Transverse colon (tissue), 4 donors: ENCODE measurements at regions not wholly inside any gene's neighbourhood (a gene's known extent, or its start where the extent isn't known, plus 50 kb on each side); places are given as distances from the start of the nearest gene placed in this dataset.
A peak's percentile ranks its signal among the peaks of the same experiment; 100 is the strongest.

ENCODE experiments used
- DNase-seq: peaks from one replicate; pipeline ENCODE4 v3.0.0-alpha.2; 2019
- H3K27ac ChIP-seq, 4 donors: fragments of 200-600 bp; sonication (generic); 2 replicates each; pipeline ENCODE4 v1.5.1; 2016 to 2018; ENCODE audit warnings: inconsistent platforms in 4 of 4
- H3K27me3 ChIP-seq: fragments of 200-600 bp; sonication (generic); 2 replicates; pipeline ENCODE4 v1.5.1; 2017; ENCODE audit warnings: inconsistent platforms
- H3K36me3 ChIP-seq, 4 donors: fragments of 200-600 bp; sonication (generic); 2 replicates each; pipeline ENCODE4 v1.5.1; 2017 to 2019; ENCODE audit warnings: inconsistent platforms in 4 of 4
- H3K4me1 ChIP-seq, 4 donors: fragments of 200-600 bp; sonication (generic); 2 replicates each; pipeline ENCODE4 v1.5.1; 2017 to 2020; ENCODE audit warnings: inconsistent platforms in 4 of 4
- H3K4me3 ChIP-seq, 4 donors: fragments of 200-600 bp; sonication (generic); 1 replicate in 1 of 4; 2 replicates in 3 of 4; pipeline versions ENCODE4 v1.5.1 to v1.6.1; 2017 to 2019; ENCODE audit warnings: inconsistent platforms in 4 of 4
- H3K9me3 ChIP-seq, 2 donors: fragments of 200-600 bp; sonication (generic); 2 replicates each; pipeline ENCODE4 v1.5.1; 2017 to 2019; ENCODE audit warnings: inconsistent platforms in 2 of 2
- EP300 ChIP-seq: sonication (generic); formaldehyde crosslinking; IDR thresholded peaks from one replicate; pipeline ENCODE4 v1.6.1; 2017; ENCODE audit warnings: antibody characterized with exemption, low read depth
- POLR2A ChIP-seq: fragments of 450-650 bp; IDR thresholded peaks from one replicate; pipeline ENCODE4 v1.6.1; 2016; ENCODE audit warnings: antibody characterized with exemption, mild to moderate bottlenecking, moderate library complexity
- POLR2AphosphoS5 ChIP-seq, 3 donors: sonication (generic); formaldehyde crosslinking; IDR thresholded peaks; one replicate each; pipeline ENCODE4 v1.6.1; 2016; ENCODE audit warnings: antibody characterized with exemption in 3 of 3
- WGBS, 2 donors: methylation state at CpG; one replicate each; pipeline ENCODE4 v1.1.5; 2018; ENCODE audit warnings: low coverage in 1 of 2; 5-methylcytosine and 5-hydroxymethylcytosine counted together
- in situ Hi-C, 4 donors: fragments of 200-750 bp; cut with MboI; loops; one replicate each; pipeline versions ENCODE4 v1.15.0 to v1.15.1; 2017; ENCODE audit warnings: low sequenced_read_pairs in 3 of 4, low pct_ligation_motif_present in 1 of 4, low pct_unique_long_range_greater_than_20kb in 1 of 4
- intact Hi-C: fragments of 100-400 bp; cut with DNase I; formaldehyde crosslinking; loops from one replicate; pipeline ENCODE4 v1.15.1; 2023; ENCODE audit warnings: low total_unique reads
- TF ChIP-seq, protein P1 (sequence below), 5 experiments: fragments of 200-600 bp in 3 of 5; fragments of 450-650 bp in 2 of 5; sonication (generic) in 3 of 5; IDR thresholded peaks; 1 replicate in 2 of 5; 2 replicates in 3 of 5; pipeline ENCODE4 v1.5.1; 2016 to 2017; ENCODE audit warnings: antibody characterized with exemption in 5 of 5, inconsistent platforms in 3 of 5, mild to moderate bottlenecking in 2 of 5, moderate library complexity in 1 of 5

DNA sequence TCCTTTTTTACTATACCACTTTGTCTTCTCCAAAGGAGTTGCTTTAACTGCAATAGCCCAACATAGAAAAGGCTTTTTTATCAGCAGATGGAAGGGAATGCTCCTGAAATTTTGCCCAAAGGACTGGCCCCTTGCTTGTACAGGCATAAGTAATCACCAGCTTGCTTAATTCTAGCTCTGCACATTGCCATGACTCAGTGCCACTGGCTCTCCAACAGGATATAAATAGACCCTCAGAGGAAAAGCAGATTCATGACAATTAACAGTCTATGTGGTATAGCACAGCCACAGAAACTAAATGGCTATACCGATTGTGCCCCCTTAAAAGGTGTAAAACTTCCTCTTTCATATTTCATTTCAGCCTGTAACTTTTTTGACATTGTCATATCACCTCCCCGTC, 227.0 kb downstream of the ZNF608 start:
- Histone ChIP-seq H3K36me3 (no peaks in the 10 kb centered on the region), H3K27ac (no peak overlapping the region), H3K4me3 (no peak overlapping the region), H3K4me1 (peaks cover 0 to 14% (median 0%) of the 10 kb centered on the region in 4 donors), H3K27me3 (no peaks in the 10 kb centered on the region), H3K9me3 (no peaks in the 10 kb centered on the region)
- no peak for DNase-seq
- intact Hi-C loops, result no loop called here
- in situ Hi-C loops, result no loop called here
- 35 to 41% methylated on average over 2 of the region's 2 CpGs for WGBS, 2 donors
- no peak for TF ChIP-seq POLR2A
- TF ChIP-seq POLR2AphosphoS5 (IDR thresholded peaks at IDR 0.05), result peak in 1 of 3 donors; percentile 20

- Histone ChIP-seq H3K9me3 (no peaks in the 10 kb centered on the region), H3K27ac (no peak overlapping the region), H3K4me3 (no peak overlapping the region), H3K36me3 (no peaks in the 10 kb centered on the region), H3K27me3 (no peaks in the 10 kb centered on the region), H3K4me1 (peaks cover 0 to 14% (median 0%) of the 10 kb centered on the region in 4 donors)
- TF ChIP-seq, protein P1, sequence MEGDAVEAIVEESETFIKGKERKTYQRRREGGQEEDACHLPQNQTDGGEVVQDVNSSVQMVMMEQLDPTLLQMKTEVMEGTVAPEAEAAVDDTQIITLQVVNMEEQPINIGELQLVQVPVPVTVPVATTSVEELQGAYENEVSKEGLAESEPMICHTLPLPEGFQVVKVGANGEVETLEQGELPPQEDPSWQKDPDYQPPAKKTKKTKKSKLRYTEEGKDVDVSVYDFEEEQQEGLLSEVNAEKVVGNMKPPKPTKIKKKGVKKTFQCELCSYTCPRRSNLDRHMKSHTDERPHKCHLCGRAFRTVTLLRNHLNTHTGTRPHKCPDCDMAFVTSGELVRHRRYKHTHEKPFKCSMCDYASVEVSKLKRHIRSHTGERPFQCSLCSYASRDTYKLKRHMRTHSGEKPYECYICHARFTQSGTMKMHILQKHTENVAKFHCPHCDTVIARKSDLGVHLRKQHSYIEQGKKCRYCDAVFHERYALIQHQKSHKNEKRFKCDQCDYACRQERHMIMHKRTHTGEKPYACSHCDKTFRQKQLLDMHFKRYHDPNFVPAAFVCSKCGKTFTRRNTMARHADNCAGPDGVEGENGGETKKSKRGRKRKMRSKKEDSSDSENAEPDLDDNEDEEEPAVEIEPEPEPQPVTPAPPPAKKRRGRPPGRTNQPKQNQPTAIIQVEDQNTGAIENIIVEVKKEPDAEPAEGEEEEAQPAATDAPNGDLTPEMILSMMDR (IDR thresholded peaks at IDR 0.05), result no peak
- TF ChIP-seq EP300, result no peak
- TF ChIP-seq POLR2AphosphoS5 (IDR thresholded peaks at IDR 0.05), result no peak
- TF ChIP-seq POLR2A, result no peak
- in situ Hi-C loops, result no loop called here
- DNase-seq, result no peak
- WGBS, 2 donors, result 72 to 83% methylated on average over 2 of the region's 2 CpGs
- intact Hi-C loops, result no loop called here
Measured at GRCh38 chr5:124516567-124516966, 229.9 kb downstream of the ZNF608 start.

DNA sequence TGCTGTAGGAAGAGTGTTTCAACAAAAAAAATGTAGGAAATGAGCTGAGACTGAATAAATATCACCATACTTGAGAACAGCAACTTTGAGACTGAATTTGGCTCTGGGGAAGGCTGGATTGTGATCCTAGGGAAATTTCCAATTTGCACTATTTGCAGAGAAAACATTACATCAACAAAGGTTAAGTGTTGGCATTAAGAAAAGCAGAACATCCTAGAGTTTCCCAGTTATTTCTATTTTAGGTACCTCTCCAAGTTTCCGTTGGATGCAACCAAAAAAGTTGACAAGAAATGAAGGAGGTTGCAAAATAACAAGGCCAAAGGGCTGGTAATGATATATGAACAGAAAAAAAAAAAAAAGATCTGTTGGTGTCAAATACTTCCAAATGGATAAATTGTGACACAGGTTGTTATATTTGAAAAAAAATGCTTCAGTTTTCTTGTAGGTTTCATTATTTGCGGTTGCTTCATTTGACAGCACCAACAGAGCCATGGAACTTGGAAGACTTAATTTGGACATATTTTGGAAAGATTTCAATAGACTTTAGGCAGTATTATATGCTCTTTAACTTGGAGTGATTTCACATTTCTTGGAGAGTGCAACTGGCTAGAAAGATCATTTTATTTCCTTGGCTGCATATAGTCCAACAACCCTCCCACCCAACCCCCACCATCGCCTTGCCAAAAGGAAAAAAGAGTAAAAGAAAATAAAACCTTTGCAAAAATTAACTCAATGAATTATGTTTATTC, 230.8 kb downstream of the ZNF608 start:
- Histone ChIP-seq H3K27me3 (no peaks in the 10 kb centered on the region), H3K4me3 (no peak overlapping the region), H3K36me3 (no peaks in the 10 kb centered on the region), H3K27ac (no peak overlapping the region), H3K4me1 (peaks cover 0 to 14% (median 0%) of the 10 kb centered on the region in 4 donors), H3K9me3 (no peaks in the 10 kb centered on the region)
- TF ChIP-seq POLR2AphosphoS5 (IDR thresholded peaks at IDR 0.05) (no peak), EP300 (no peak), POLR2A (no peak)
- TF ChIP-seq, protein P1 (IDR thresholded peaks at IDR 0.05), result no peak
- intact Hi-C loops, result no loop called here
- whole genome bisulfite sequencing, 2 donors, result 75 to 89% methylated on average over 3 of the region's 3 CpGs
- in situ Hi-C loops, result no loop called here
- DNase-seq, result no peak

DNA sequence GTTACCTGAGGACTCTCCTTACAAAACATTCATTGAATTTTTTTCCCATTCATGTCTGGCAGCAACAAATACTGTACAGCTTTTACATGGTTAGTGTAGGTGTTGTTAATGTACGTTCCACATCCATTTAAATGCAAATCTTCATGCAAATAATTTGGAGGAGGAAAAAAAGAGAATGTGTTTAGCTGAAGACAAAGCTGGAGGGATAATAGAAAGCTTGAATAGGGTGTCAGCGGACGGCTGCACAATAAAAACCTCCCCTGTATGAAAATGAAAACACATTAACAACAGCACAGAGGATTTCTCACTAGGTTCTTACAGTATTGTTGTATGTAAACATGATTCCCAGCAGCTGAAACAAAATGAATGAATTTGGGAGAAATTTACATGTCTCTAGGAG, 231.5 kb downstream of the ZNF608 start:
- WGBS, 2 donors, result 91 to 92% methylated on average over 3 of the region's 3 CpGs
- no peak overlapping the region for H3K27ac ChIP-seq

More for the DNA sequence above, 231.5 kb downstream of the ZNF608 start:
- H3K9me3 ChIP-seq, result no peaks in the 10 kb centered on the region
- no peaks in the 10 kb centered on the region for H3K27me3 ChIP-seq
- TF ChIP-seq, protein P1 (IDR thresholded peaks at IDR 0.05), result no peak
- TF ChIP-seq EP300, result no peak
- no peak for TF ChIP-seq POLR2A
- no peak for TF ChIP-seq POLR2AphosphoS5 (IDR thresholded peaks at IDR 0.05)
- H3K36me3 ChIP-seq, result no peaks in the 10 kb centered on the region
- H3K4me1 ChIP-seq, result peaks cover 0 to 14% (median 0%) of the 10 kb centered on the region in 4 donors
- in situ Hi-C loops, result no loop called here
- no peak overlapping the region for H3K4me3 ChIP-seq
- intact Hi-C loops, result no loop called here
- DNase-seq, result no peak
